Heart right ventricle (tissue), 16 donors: ENCODE measurements at regions not wholly inside any gene's neighbourhood (a gene's known extent, or its start where the extent isn't known, plus 50 kb on each side); places are given as distances from the start of the nearest gene placed in this dataset.
"Not testable (repeated sequence)": the region's sequence is repeated elsewhere in the genome, so short reads cannot be mapped to it uniquely, and the experiment has no call there.

Experiments used
- ATAC-seq, 8 donors: fragments of 200-7000 bp; cut with Tn5 transposase; one replicate each; pipeline ENCODE4 v1.9.1; 2020; ENCODE audit warnings: mild to moderate bottlenecking in 8 of 8, moderate library complexity in 8 of 8, moderate number of reproducible peaks in 1 of 8
- DNase-seq, 2 donors: peaks; one replicate each; pipeline ENCODE4 v3.0.0-alpha.2; 2020
- H3K27ac ChIP-seq, 10 donors: fragments of 200-600 bp; sonication (generic) in 2 of 10; one replicate each; pipeline versions ENCODE4 v1.5.0 to v1.8.0; 2020 to 2022; ENCODE audit warnings: mild to moderate bottlenecking in 3 of 10
- H3K27me3 ChIP-seq, 7 donors: fragments of 200-600 bp; one replicate each; pipeline ENCODE4 v1.8.0; 2021 to 2022; ENCODE audit warnings: mild to moderate bottlenecking in 2 of 7
- H3K36me3 ChIP-seq, 9 donors: fragments of 200-600 bp; sonication (generic) in 1 of 9; one replicate each; pipeline versions ENCODE4 v1.5.0 to v1.8.0; 2020 to 2022; ENCODE audit warnings: mild to moderate bottlenecking in 2 of 9
- H3K4me1 ChIP-seq, 9 donors: fragments of 200-600 bp; sonication (generic) in 1 of 9; one replicate each; pipeline versions ENCODE4 v1.5.0 to v1.8.0; 2020 to 2022; ENCODE audit warnings: mild to moderate bottlenecking in 4 of 9
- H3K4me3 ChIP-seq, 10 donors: fragments of 200-600 bp; sonication (generic) in 2 of 10; one replicate each; pipeline versions ENCODE4 v1.5.0 to v1.8.0; 2020 to 2022; ENCODE audit warnings: mild to moderate bottlenecking in 7 of 10, moderate library complexity in 2 of 10
- H3K9me3 ChIP-seq, 11 donors: fragments of 200-600 bp in 10 of 11; sonication (generic) in 2 of 11; one replicate each; pipeline versions ENCODE4 v1.5.0 to v1.8.0; 2013 to 2022; ENCODE audit warnings: mild to moderate bottlenecking in 2 of 11, control low read depth in 1 of 11, moderate library complexity in 1 of 11
- WGBS, 2 donors: extraction: QIAGEN DNeasy Blood & Tissue Kit; methylation state at CpG; one replicate each; pipeline ENCODE4 v1.1.7; 2013; ENCODE audit warnings: inconsistent platforms in 1 of 2; 5-methylcytosine and 5-hydroxymethylcytosine counted together
- intact Hi-C, 10 donors: fragments of 100-400 bp; cut with DNase I; formaldehyde crosslinking; loops; one replicate each; pipeline versions ENCODE4 v1.11.1 to v1.14.2; 2022
- TF ChIP-seq, protein P1 (sequence below), 9 donors: fragments of 200-600 bp; sonication (generic) in 2 of 9; IDR thresholded peaks; one replicate each; pipeline versions ENCODE4 v1.5.0 to v1.8.0; 2021 to 2022; ENCODE audit warnings: antibody characterized with exemption in 9 of 9, mild to moderate bottlenecking in 5 of 9, moderate library complexity in 1 of 9
- donor health status: Arrhythmogenic right ventricular cardiomyopathy.
- donor health status: ischemic (EF 13 %, LVEDD 7.1; RV severe dilation, severe dysfunction).
- donor health status: healthy with polysubstance abuse.
- donor health status: DM: no; HTN: yes; CAD: no.
- donor health status: DM: no; HTN: no; CAD: no.
- donor health status: ischemic (EF 25% LVEDD 6.9; RV normal size, moderate dysfunction).
- donor health status: ischemic (EF 25% LVEDD 5.7; RV mildly dilated, moderate dysfunction).
- donor health status: healthy.
- donor health status: DM: yes; HTN: yes; CAD: no.
- donor health status: Ischemic cardiomyopathy.
- donor health status: ischemic (EF 35%, LVEDD 5.7; RV mildly dilated, moderate dysfunction).
- donor health status: nonischemic (EF 11% LVEDD 7.7; RV severe dilation, severe dysfunction).
- donor health status: DM: yes; HTN: yes; CAD: no.
- donor health status: PGD.
- donor health status: ischemic (EF 29% LVEDD 5.4; RV normal size, mild dysfunction).
- donor health status: nonischemic (EF 23%, LVEDD 6.1; RV moderate dilation, normal function).

GRCh38 chr5:101009758-101010519 lies 106.9 kb upstream of the ST8SIA4 start:
- TF ChIP-seq, protein P1, sequence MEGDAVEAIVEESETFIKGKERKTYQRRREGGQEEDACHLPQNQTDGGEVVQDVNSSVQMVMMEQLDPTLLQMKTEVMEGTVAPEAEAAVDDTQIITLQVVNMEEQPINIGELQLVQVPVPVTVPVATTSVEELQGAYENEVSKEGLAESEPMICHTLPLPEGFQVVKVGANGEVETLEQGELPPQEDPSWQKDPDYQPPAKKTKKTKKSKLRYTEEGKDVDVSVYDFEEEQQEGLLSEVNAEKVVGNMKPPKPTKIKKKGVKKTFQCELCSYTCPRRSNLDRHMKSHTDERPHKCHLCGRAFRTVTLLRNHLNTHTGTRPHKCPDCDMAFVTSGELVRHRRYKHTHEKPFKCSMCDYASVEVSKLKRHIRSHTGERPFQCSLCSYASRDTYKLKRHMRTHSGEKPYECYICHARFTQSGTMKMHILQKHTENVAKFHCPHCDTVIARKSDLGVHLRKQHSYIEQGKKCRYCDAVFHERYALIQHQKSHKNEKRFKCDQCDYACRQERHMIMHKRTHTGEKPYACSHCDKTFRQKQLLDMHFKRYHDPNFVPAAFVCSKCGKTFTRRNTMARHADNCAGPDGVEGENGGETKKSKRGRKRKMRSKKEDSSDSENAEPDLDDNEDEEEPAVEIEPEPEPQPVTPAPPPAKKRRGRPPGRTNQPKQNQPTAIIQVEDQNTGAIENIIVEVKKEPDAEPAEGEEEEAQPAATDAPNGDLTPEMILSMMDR (IDR thresholded peaks at IDR 0.05): no peak
- Histone ChIP-seq H3K9me3 (peaks cover 0 to 18% (median 0%) of the 10 kb centered on the region in 11 donors), H3K4me1 (no peaks in the 10 kb centered on the region), H3K27ac (no peak overlapping the region), H3K27me3 (no peaks in the 10 kb centered on the region), H3K4me3 (no peak overlapping the region), H3K36me3 (no peaks in the 10 kb centered on the region)
- intact Hi-C loops: loop anchor here in 1 of 10 donors (10.0 kb wide), 1 partner anchor 105 kb away; the partner anchor contains the start of gene ST8SIA4
- 74 to 79% methylated on average over 9 of the region's 9 CpGs for WGBS, 2 donors
- ATAC-seq: no peak
- DNase-seq: no peak

GRCh38 chr5:100992354-100992753 lies 89.3 kb upstream of the ST8SIA4 start:
- TF ChIP-seq, protein P1 (IDR thresholded peaks at IDR 0.05): no peak
- Histone ChIP-seq H3K4me1 (no peaks in the 10 kb centered on the region), H3K4me3 (no peak overlapping the region), H3K27ac (no peak overlapping the region), H3K9me3 (peaks cover 0 to 14% (median 0%) of the 10 kb centered on the region in 11 donors), H3K36me3 (no peaks in the 10 kb centered on the region), H3K27me3 (no peaks in the 10 kb centered on the region)
- 93 to 98% methylated on average over 1 of the region's 1 CpG for WGBS, 2 donors
- DNase-seq: no peak
- intact Hi-C loops: no loop called here
- no peak for ATAC-seq

GRCh38 chr5:100983601-100984000 lies 80.5 kb upstream of the ST8SIA4 start:
- DNase-seq, H3K4me1 ChIP-seq, H3K36me3 ChIP-seq, ATAC-seq, H3K27me3 ChIP-seq, H3K27ac ChIP-seq, H3K4me3 ChIP-seq, H3K9me3 ChIP-seq, intact Hi-C loops: not testable (repeated sequence)
- WGBS, 2 donors: 31 to 49% methylated on average over 6 of the region's 6 CpGs

- ATAC-seq (no peak), DNase-seq (no peak)
- WGBS, 2 donors: 83 to 85% methylated on average over 3 of the region's 3 CpGs
- Histone ChIP-seq H3K27ac (no peak overlapping the region), H3K4me1 (no peaks in the 10 kb centered on the region), H3K27me3 (no peaks in the 10 kb centered on the region), H3K9me3 (peaks cover 0 to 16% (median 2%) of the 10 kb centered on the region in 11 donors), H3K36me3 (no peaks in the 10 kb centered on the region), H3K4me3 (no peak overlapping the region)
- TF ChIP-seq, protein P1 (IDR thresholded peaks at IDR 0.05): no peak
- intact Hi-C loops: no loop called here
Observed at GRCh38 chr5:100974082-100974481, 71.0 kb upstream of the ST8SIA4 start.

DNA sequence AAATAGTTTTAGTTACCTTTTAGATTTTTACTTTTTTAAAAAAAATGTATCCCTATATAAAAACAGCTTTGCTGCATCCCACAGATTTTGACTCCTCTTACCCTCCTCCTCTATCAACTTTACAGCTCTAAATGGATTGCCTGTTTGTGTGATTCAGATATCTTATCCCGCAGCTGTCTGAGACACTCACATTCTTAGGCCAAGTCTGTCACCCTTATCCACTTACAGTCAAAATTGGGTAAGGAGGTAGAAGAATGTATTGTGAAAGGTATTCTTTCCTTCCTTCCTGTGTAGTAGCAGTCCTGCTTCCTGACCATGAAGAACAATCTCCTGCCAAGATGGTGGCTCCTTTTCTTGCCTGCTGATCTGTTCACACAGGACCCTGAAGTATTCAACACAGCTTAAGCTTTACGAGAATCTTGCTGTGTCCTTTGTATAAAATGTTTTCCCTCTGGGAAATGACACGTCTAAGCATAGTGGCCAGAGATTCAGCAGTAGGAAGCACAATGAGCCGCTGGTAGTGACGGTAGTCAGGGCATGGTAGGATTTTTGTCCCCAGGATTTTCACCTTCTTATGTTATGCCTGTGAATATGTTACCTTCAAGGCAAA lies 67.7 kb upstream of the ST8SIA4 start:
- Histone ChIP-seq H3K27ac (no peak overlapping the region), H3K27me3 (no peaks in the 10 kb centered on the region), H3K4me1 (no peaks in the 10 kb centered on the region), H3K4me3 (no peak overlapping the region), H3K36me3 (no peaks in the 10 kb centered on the region), H3K9me3 (peaks cover 0 to 10% (median 0%) of the 10 kb centered on the region in 11 donors)
- WGBS, 2 donors: 48 to 53% methylated on average over 5 of the region's 5 CpGs
- intact Hi-C loops: no loop called here
- no peak for ATAC-seq
- TF ChIP-seq, protein P1 (IDR thresholded peaks at IDR 0.05): no peak
- no peak for DNase-seq
